ENCODE measurements at regions not wholly inside any gene's neighbourhood (a gene's known extent, or its start where the extent isn't known, plus 50 kb on each side); places are given as distances from the start of the nearest gene placed in this dataset.

DNA sequence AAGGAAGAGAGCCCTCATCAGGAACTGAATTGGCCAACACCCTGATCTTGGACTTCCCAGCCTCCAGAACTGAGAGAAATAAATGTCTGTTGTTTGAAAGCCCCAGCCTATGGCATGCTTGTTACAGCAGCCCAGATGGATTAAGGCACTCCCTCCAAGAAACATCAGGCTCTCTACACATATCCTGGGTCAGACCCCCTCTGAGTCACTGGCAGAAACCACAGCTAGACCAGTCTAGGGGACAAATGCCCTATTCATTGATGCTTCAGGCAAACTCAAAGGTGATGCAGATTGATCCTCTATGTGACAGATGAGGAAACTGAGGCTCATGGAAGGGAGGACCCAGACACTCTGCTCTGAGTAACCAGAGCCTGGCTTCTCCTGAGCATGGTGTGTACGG is 116.8 kb downstream of the WSCD1 start:
- H2AFZ ChIP-seq, result no peak overlapping the region
- no peaks in the 10 kb centered on the region for H3K9me2 ChIP-seq (ENCODE audit: insufficient read depth)
- no peak overlapping the region for H3K27ac ChIP-seq
- H3K79me2 ChIP-seq (ENCODE audit: low read depth), result no peaks in the 10 kb centered on the region
- no peak overlapping the region for H3K4me3 ChIP-seq
- DNase-seq, result no peak
- H3K27me3 ChIP-seq (ENCODE audit: insufficient read depth, low read depth), result peaks cover 67% of the 10 kb centered on the region
- POLR2A ChIA-PET (ENCODE audit: unreplicated experiment), result no interaction called here
- no peaks in the 10 kb centered on the region for H3K9me3 ChIP-seq (ENCODE audit: insufficient read depth, low read depth)
- intact Hi-C loops (cut with micrococcal nuclease; ENCODE audit: unreplicated experiment), result no loop called here
- no peaks in the 10 kb centered on the region for H3K4me1 ChIP-seq (replicated peaks; ENCODE audit: insufficient read depth)
- H4K20me1 ChIP-seq (ENCODE audit: insufficient read depth), result no peaks in the 10 kb centered on the region
- CTCF ChIA-PET, result no interaction called here
- BruUV-seq (replicated peaks), result no TSS peak
- no peak overlapping the region for H3K4me2 ChIP-seq
- TF ChIP-seq, protein P1, sequence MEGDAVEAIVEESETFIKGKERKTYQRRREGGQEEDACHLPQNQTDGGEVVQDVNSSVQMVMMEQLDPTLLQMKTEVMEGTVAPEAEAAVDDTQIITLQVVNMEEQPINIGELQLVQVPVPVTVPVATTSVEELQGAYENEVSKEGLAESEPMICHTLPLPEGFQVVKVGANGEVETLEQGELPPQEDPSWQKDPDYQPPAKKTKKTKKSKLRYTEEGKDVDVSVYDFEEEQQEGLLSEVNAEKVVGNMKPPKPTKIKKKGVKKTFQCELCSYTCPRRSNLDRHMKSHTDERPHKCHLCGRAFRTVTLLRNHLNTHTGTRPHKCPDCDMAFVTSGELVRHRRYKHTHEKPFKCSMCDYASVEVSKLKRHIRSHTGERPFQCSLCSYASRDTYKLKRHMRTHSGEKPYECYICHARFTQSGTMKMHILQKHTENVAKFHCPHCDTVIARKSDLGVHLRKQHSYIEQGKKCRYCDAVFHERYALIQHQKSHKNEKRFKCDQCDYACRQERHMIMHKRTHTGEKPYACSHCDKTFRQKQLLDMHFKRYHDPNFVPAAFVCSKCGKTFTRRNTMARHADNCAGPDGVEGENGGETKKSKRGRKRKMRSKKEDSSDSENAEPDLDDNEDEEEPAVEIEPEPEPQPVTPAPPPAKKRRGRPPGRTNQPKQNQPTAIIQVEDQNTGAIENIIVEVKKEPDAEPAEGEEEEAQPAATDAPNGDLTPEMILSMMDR (conservative IDR thresholded peaks at IDR 0.05), result no peak
- no peak for TF ChIP-seq EZH2 (IDR thresholded peaks at IDR 0.05; ENCODE audit: low read depth)
- H3F3A ChIP-seq (ENCODE audit: insufficient read depth, low read depth), result no peaks in the 10 kb centered on the region
- no peaks in the 10 kb centered on the region for H3K36me3 ChIP-seq (ENCODE audit: low read depth)

DNA sequence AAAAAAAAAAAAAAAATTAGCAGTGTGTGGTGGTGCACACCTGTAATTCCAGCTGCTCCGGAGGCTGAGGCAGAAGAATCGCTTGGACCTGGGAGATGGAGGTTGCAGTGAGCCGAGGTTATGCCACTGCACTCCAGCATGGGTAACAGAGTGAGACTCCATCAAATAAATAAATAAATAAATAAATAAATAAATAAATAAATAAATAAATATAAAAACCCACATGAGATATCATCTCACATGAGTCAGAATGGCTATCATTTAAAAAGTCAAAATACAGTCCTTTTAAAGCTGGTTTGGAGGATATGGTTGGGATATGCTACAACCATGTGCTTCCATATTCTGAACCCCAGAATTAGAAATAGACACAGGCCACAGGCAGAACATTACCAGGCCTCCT is 114.3 kb downstream of the WSCD1 start:
- CTCF ChIA-PET, result interaction anchor here (0.5 kb wide), 1 partner anchor 835 kb away, joined by 12 read pairs; no protein-coding TSS in a partner anchor
- POLR2A ChIA-PET (ENCODE audit: unreplicated experiment), result no interaction called here
- Histone ChIP-seq H3K27me3 (ENCODE audit: insufficient read depth, low read depth) (peaks cover 57% of the 10 kb centered on the region), H3K4me1 (replicated peaks; ENCODE audit: insufficient read depth) (no peaks in the 10 kb centered on the region), H3K79me2 (ENCODE audit: low read depth) (no peaks in the 10 kb centered on the region), H3K4me3 (no peak overlapping the region), H3K9me3 (ENCODE audit: insufficient read depth, low read depth) (no peaks in the 10 kb centered on the region), H3K9me2 (ENCODE audit: insufficient read depth) (no peaks in the 10 kb centered on the region), H4K20me1 (ENCODE audit: insufficient read depth) (no peaks in the 10 kb centered on the region; the same call in 1 of the 2 replicates), H3F3A (ENCODE audit: insufficient read depth, low read depth) (no peaks in the 10 kb centered on the region), H3K4me2 (no peak overlapping the region), H2AFZ (no peak overlapping the region), H3K27ac (no peak overlapping the region), H3K36me3 (ENCODE audit: low read depth) (no peaks in the 10 kb centered on the region)
- intact Hi-C loops (cut with micrococcal nuclease; ENCODE audit: unreplicated experiment), result no loop called here
- TF ChIP-seq EZH2 (IDR thresholded peaks at IDR 0.05; ENCODE audit: low read depth), result no peak
- TF ChIP-seq, protein P1 (conservative IDR thresholded peaks at IDR 0.05), result no peak
- no TSS peak for BruUV-seq (replicated peaks)
- no peak for DNase-seq

DNA sequence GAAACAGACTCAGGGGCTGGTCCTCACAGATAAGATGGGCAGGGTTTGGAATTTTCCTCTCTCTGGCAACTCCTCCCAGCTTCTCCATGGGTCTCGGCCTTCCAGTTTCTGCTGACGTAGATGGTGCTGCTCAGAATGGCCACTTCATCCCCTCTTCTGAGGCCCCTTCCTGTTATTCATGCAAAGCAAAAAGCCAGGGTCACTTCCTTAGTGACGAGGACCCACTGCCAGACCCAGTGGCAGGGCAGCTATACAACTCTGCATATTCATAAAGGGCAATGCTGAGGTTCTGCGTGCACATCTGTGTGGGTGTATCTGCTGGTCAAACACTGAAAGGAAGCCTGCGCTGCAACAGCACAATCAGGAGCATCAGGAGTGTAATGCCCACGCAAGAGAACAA is 108.8 kb downstream of the WSCD1 start:
- Histone ChIP-seq H3K9me2 (ENCODE audit: insufficient read depth) (no peaks in the 10 kb centered on the region), H3K27me3 (ENCODE audit: insufficient read depth, low read depth) (peaks cover 70% of the 10 kb centered on the region), H3K4me3 (no peak overlapping the region), H3F3A (ENCODE audit: insufficient read depth, low read depth) (no peaks in the 10 kb centered on the region), H3K9me3 (ENCODE audit: insufficient read depth, low read depth) (no peaks in the 10 kb centered on the region), H3K4me2 (no peak overlapping the region), H3K27ac (no peak overlapping the region), H2AFZ (no peak overlapping the region), H3K4me1 (replicated peaks; ENCODE audit: insufficient read depth) (no peaks in the 10 kb centered on the region), H4K20me1 (ENCODE audit: insufficient read depth) (no peaks in the 10 kb centered on the region; the same call in 1 of the 2 replicates), H3K79me2 (ENCODE audit: low read depth) (no peaks in the 10 kb centered on the region), H3K36me3 (ENCODE audit: low read depth) (no peaks in the 10 kb centered on the region)
- TF ChIP-seq, protein P1 (conservative IDR thresholded peaks at IDR 0.05), result no peak
- TF ChIP-seq EZH2 (IDR thresholded peaks at IDR 0.05; ENCODE audit: low read depth), result no peak
- ChIA-PET POLR2A (ENCODE audit: unreplicated experiment) (no interaction called here), CTCF (no interaction called here)
- DNase-seq, result no peak
- BruUV-seq (replicated peaks), result no TSS peak
- intact Hi-C loops (cut with micrococcal nuclease; ENCODE audit: unreplicated experiment), result no loop called here
